Ishikawa (cell line): ENCODE measurements at regions not wholly inside any gene's neighbourhood (a gene's known extent, or its start where the extent isn't known, plus 50 kb on each side); places are given as distances from the start of the nearest gene placed in this dataset.

Experiments used
- CEBPB ChIP-seq: IDR thresholded peaks from 2 replicates; pipeline ENCODE4 v1.6.1; 2012
- CREB1 ChIP-seq: IDR thresholded peaks from 2 replicates; pipeline ENCODE4 v1.6.1; 2012; ENCODE audit warnings: low read depth
- EGR1 ChIP-seq: IDR thresholded peaks from 2 replicates; pipeline ENCODE4 v1.6.1; 2012
- EP300 ChIP-seq: IDR thresholded peaks from 2 replicates; pipeline ENCODE4 v1.6.1; 2012; ENCODE audit warnings: borderline replicate concordance
- FOXM1 ChIP-seq: IDR thresholded peaks from 2 replicates; pipeline ENCODE4 v1.6.1; 2012; ENCODE audit warnings: low read depth, borderline replicate concordance
- NFIC ChIP-seq: IDR thresholded peaks from 2 replicates; pipeline ENCODE4 v1.6.1; 2012
- RAD21 ChIP-seq: IDR thresholded peaks from 2 replicates; pipeline ENCODE4 v1.6.1; 2012; ENCODE audit warnings: low read depth
- TAF1 ChIP-seq: IDR thresholded peaks from 2 replicates; pipeline ENCODE4 v1.6.1; 2012; ENCODE audit warnings: low read depth, mild to moderate bottlenecking
- TCF12 ChIP-seq: IDR thresholded peaks from 2 replicates; pipeline ENCODE4 v1.6.1; 2012; ENCODE audit warnings: low read depth
- TEAD4 ChIP-seq: IDR thresholded peaks from 2 replicates; pipeline ENCODE4 v1.6.1; 2012
- YY1 ChIP-seq: IDR thresholded peaks from 2 replicates; pipeline ENCODE4 v1.6.1; 2012; ENCODE audit warnings: low read depth
- TF ChIP-seq, protein P1 (sequence below): IDR thresholded peaks from 2 replicates; pipeline ENCODE4 v1.6.1; 2012
- TF ChIP-seq, protein P2 (sequence below): IDR thresholded peaks from 2 replicates; pipeline ENCODE4 v1.6.1; 2012; ENCODE audit warnings: low read depth, mild to moderate bottlenecking

DNA sequence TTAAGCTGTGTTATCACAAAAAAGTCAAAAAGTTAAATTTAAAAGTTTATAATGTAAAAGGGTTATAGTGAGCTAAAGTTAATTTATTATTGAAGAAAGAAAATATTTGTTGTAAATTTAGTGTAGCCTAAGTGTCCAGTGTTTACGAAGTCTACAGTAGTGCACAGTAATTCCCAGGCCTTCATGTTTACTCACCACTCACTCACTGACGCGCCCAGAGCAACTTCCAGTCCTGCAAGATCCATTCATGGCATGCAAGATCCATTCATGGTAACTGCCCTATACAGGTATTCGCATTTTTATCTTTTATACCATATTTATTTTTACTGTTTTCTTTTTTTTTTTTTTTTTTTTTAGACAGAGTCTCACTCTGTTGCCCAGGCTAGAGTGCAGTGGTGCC lies 69.5 kb downstream of the TPRA1 start:
- TF ChIP-seq EP300 (no peak), FOXM1 (no peak), TEAD4 (no peak), TCF12 (no peak), NFIC (no peak), TAF1 (no peak), CEBPB (no peak), CREB1 (no peak), EGR1 (no peak), RAD21 (no peak), YY1 (no peak)
- TF ChIP-seq, protein P1, sequence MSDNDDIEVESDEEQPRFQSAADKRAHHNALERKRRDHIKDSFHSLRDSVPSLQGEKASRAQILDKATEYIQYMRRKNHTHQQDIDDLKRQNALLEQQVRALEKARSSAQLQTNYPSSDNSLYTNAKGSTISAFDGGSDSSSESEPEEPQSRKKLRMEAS: no peak
- TF ChIP-seq, protein P2, sequence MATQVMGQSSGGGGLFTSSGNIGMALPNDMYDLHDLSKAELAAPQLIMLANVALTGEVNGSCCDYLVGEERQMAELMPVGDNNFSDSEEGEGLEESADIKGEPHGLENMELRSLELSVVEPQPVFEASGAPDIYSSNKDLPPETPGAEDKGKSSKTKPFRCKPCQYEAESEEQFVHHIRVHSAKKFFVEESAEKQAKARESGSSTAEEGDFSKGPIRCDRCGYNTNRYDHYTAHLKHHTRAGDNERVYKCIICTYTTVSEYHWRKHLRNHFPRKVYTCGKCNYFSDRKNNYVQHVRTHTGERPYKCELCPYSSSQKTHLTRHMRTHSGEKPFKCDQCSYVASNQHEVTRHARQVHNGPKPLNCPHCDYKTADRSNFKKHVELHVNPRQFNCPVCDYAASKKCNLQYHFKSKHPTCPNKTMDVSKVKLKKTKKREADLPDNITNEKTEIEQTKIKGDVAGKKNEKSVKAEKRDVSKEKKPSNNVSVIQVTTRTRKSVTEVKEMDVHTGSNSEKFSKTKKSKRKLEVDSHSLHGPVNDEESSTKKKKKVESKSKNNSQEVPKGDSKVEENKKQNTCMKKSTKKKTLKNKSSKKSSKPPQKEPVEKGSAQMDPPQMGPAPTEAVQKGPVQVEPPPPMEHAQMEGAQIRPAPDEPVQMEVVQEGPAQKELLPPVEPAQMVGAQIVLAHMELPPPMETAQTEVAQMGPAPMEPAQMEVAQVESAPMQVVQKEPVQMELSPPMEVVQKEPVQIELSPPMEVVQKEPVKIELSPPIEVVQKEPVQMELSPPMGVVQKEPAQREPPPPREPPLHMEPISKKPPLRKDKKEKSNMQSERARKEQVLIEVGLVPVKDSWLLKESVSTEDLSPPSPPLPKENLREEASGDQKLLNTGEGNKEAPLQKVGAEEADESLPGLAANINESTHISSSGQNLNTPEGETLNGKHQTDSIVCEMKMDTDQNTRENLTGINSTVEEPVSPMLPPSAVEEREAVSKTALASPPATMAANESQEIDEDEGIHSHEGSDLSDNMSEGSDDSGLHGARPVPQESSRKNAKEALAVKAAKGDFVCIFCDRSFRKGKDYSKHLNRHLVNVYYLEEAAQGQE: no peak
